ENCODE measurements at regions not wholly inside any gene's neighbourhood (a gene's known extent, or its start where the extent isn't known, plus 50 kb on each side); places are given as distances from the start of the nearest gene placed in this dataset.

DNA sequence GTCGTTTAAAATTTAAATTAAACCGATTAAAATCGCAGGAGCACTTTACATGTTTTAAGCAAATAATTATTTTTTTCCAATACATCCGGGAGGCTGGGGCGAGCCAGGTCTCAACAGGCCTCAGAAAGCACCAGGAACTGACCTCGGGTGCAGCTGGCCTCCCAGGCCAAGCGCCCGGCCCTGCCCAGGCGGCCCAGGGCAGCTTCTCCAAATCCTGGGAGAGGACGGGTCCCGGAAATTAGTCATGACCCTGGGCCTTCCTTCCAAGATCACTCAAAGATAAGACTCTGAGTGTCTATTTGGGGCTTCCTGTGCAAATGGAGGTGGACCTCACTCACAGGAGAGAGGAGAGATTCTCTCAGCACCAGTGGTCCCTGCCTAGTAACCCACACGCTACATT, 177.1 kb downstream of the BCL11B start:
- TF ChIP-seq, protein P1, sequence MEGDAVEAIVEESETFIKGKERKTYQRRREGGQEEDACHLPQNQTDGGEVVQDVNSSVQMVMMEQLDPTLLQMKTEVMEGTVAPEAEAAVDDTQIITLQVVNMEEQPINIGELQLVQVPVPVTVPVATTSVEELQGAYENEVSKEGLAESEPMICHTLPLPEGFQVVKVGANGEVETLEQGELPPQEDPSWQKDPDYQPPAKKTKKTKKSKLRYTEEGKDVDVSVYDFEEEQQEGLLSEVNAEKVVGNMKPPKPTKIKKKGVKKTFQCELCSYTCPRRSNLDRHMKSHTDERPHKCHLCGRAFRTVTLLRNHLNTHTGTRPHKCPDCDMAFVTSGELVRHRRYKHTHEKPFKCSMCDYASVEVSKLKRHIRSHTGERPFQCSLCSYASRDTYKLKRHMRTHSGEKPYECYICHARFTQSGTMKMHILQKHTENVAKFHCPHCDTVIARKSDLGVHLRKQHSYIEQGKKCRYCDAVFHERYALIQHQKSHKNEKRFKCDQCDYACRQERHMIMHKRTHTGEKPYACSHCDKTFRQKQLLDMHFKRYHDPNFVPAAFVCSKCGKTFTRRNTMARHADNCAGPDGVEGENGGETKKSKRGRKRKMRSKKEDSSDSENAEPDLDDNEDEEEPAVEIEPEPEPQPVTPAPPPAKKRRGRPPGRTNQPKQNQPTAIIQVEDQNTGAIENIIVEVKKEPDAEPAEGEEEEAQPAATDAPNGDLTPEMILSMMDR (conservative IDR thresholded peaks at IDR 0.05; ENCODE audit: low read depth, low read length) = no peak
- no peak overlapping the region for H3K4me3 ChIP-seq (ENCODE audit: low read depth, low read length)
- DNase-seq (ENCODE audit: low read depth) = no peak

DNA sequence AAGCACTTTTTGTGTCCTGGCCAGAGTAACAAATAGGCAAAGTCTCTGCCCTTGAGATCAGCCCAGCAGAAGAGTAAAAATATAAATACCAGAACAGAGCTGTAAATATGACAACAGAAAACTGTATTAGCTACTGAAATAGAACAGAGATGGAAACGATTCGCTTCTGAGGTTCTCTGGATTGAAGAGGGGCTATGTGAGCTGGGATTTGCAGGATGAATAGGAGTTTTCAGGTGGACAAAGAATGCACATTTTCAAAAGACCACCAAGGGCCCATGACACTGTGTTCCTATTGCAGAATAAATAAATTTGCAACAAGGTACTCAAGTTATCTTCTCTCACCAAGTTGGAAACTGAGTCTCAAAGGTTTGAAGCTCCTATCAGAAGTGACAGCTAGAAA, 176.6 kb downstream of the BCL11B start:
- DNase-seq (ENCODE audit: low read depth) = no peak
- TF ChIP-seq, protein P1 (conservative IDR thresholded peaks at IDR 0.05; ENCODE audit: low read depth, low read length) = no peak

DNA sequence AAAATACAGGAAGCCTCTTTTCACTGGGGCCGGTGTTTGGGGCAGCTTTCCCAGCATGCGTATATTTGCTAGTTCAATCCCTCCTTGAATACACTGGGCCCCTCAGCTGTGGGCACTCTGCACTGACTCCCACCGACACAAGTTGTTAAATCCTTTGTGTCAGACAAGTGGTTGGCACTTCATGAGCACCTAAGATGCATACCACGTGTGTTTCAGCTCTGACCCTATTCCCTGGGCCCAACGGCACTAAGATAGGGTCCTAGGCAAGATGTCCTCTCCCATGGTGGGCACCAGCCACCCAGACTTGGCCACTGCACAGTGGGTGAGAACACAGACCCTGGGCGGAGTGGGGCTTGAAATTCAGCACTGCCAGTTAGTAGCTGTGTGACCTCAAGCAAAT, 173.8 kb downstream of the BCL11B start:
- DNase-seq (ENCODE audit: low read depth) = no peak
- TF ChIP-seq, protein P1 (conservative IDR thresholded peaks at IDR 0.05; ENCODE audit: low read depth, low read length) = no peak
- H3K4me3 ChIP-seq (ENCODE audit: low read depth, low read length) = no peak overlapping the region

More for the DNA sequence above, 176.6 kb downstream of the BCL11B start:
- H3K4me3 ChIP-seq (ENCODE audit: low read depth, low read length) = no peak overlapping the region

DNA sequence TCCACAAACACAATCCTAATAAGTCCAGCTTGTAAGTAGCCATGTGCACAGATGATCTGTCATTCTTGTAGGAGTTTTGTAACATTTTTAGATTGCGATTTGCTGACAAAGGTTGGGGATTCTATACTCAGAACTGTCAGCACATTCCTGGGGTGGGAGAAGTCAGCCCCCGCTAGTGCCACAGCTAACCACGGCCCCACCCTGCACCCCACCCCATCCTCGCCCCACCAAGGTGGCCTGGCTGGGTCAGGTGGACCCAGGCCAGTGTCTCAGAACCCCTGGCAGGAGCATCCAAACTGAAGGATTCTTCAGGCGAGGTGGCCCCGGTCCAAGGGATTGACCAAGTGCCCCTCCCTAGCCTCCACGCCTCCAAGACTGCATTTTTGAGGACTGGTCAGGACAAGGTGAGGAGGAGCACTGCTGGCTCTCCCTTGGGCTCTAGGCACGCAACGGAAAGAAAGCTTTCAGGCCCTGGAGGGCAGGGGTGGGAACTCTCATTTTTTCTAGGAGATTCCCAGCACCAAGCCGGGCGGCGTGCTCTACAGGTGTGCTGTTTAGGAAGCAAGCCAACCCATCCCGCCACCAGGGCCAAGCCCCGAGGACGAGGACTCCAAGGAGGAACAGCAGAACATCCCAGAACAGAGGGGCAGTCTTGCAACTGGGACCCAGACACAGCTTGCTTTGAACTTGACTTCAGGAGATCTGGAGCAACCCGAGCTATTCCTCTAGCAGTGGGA, 172.8 kb downstream of the BCL11B start:
- TF ChIP-seq, protein P1 (conservative IDR thresholded peaks at IDR 0.05; ENCODE audit: low read depth, low read length) = no peak
- no peak overlapping the region for H3K4me3 ChIP-seq (ENCODE audit: low read depth, low read length)
- no peak for DNase-seq (ENCODE audit: low read depth)

DNA sequence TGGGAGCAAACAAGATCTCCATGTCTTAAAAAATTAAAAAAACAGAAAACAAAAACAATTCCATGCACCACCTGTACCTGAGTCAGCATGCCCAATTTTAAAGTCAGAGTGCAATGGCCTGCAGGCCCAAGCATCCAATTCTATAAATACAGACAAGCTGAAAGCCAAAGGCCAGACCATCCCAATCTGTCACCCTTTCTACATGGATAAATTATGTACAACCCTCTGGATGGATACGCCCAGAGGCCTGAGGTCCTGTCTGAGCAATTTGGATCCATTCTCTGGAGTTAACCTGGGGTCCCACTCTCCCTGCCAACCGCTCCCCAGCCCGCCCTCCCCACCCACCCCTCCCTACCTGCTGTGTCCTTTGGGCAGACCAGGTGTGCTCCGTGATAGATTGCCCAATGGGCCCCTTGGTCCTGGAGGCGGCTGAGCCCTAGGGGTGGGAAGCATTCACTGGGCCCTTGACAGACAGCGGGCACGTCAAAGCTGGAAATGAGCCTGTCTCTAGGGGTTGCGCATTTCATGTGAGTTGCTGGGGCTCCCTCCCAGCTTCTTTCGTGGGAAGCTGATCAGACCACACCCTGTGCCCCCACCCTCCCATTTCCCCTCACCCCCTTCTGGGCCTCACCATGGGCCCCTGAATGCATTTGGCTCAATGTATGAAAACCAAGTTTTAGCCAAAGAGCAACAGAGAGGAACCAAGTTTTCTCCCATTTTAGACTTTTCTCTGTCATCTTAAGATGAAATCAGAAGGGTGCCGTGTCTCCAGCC, 171.3 kb downstream of the BCL11B start:
- DNase-seq (ENCODE audit: low read depth) = no peak
- TF ChIP-seq, protein P1 (conservative IDR thresholded peaks at IDR 0.05; ENCODE audit: low read depth, low read length) = no peak
- H3K4me3 ChIP-seq (ENCODE audit: low read depth, low read length) = no peak overlapping the region

DNA sequence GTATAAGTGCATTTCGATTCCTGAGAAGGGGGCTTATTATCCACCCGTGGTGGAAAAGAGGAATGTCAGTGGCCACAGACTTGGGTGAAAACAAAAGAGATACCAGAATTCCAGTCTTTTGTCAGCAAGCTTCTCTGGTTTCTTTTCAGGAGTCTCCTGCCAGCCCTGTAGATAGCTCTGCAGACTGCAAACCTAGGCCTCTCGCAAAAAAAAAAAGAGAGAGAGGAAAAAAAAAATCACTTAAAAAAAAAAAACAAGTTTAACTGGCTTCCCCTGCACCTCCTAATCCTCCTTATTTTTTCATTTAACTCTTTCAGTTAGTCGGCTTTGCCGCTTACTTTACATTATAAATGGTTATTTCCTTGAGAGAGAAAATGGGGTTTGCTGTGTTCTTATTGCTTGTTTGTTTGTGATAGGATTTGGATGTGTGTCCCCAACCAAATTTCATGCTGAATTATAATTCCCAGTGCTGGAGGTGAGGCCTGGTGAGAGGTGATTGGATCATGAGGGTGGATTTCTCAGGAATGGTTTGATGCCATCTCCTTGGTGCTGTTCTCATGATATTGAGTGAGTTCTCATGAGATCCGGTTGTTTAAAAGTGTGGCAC, 170.0 kb downstream of the BCL11B start:
- TF ChIP-seq, protein P1 (conservative IDR thresholded peaks at IDR 0.05; ENCODE audit: low read depth, low read length) = no peak
- no peak for DNase-seq (ENCODE audit: low read depth)
- H3K4me3 ChIP-seq (ENCODE audit: low read depth, low read length) = no peak overlapping the region

Measured in choroid plexus epithelial cell (primary cell).